Astrocyte of the cerebellum (primary cell): ENCODE measurements at regions not wholly inside any gene's neighbourhood (a gene's known extent, or its start where the extent isn't known, plus 50 kb on each side); places are given as distances from the start of the nearest gene placed in this dataset.
"Not testable (repeated sequence)": the region's sequence is repeated elsewhere in the genome, so short reads cannot be mapped to it uniquely, and the experiment has no call there.

Experiments used
- DNase-seq: peaks from one replicate; pipeline ENCODE4 v3.0.0-alpha.2; 2011; ENCODE audit warnings: low read depth
- H3K4me3 ChIP-seq: 2 replicates; pipeline ENCODE4 v1.5.1; 2011; ENCODE audit warnings: mild to moderate bottlenecking, low read depth, low read length, moderate library complexity
- CTCF ChIP-seq: IDR thresholded peaks from 2 replicates; pipeline ENCODE4 v1.5.1; 2012; ENCODE audit warnings: low read length, low read depth, moderate library complexity, mild to moderate bottlenecking; ENCODE audit errors: missing control alignments
- in situ Hi-C: cut with HindIII; loops from 2 replicates; pipeline ENCODE4 v1.10.0; 2017; ENCODE audit warnings: low sequenced_read_pairs

GRCh38 chr6:167557675-167558074 lies 232.8 kb downstream of the TTLL2 start:
- no peak for TF ChIP-seq CTCF
- DNase-seq = no peak
- in situ Hi-C loops = no loop called here
- no peak overlapping the region for H3K4me3 ChIP-seq

- in situ Hi-C loops = no loop called here
- TF ChIP-seq CTCF = no peak
- H3K4me3 ChIP-seq = no peak overlapping the region
- no peak for DNase-seq
Measured at GRCh38 chr6:167558246-167559177, 233.6 kb downstream of the TTLL2 start.

- H3K4me3 ChIP-seq = no peak overlapping the region
- DNase-seq = no peak
- in situ Hi-C loops = no loop called here
- no peak for TF ChIP-seq CTCF
Measured at GRCh38 chr6:167559675-167560479, 235.0 kb downstream of the TTLL2 start.

- in situ Hi-C loops = no loop called here
- DNase-seq = no peak
Measured at GRCh38 chr6:167560673-167561569, 236.0 kb downstream of the TTLL2 start.

GRCh38 chr6:167562862-167563261 lies 238.0 kb downstream of the TTLL2 start:
- in situ Hi-C loops, DNase-seq, H3K4me3 ChIP-seq: not testable (repeated sequence)

More at GRCh38 chr6:167560673-167561569, 236.0 kb downstream of the TTLL2 start:
- no peak for TF ChIP-seq CTCF
- no peak overlapping the region for H3K4me3 ChIP-seq

- in situ Hi-C loops = no loop called here
- H3K4me3 ChIP-seq = no peak overlapping the region
- TF ChIP-seq CTCF = no peak
- no peak for DNase-seq
Measured at GRCh38 chr6:167564416-167565250, 239.7 kb downstream of the TTLL2 start.
